Lower leg skin (tissue), 3 donors: ENCODE measurements at regions not wholly inside any gene's neighbourhood (a gene's known extent, or its start where the extent isn't known, plus 50 kb on each side); places are given as distances from the start of the nearest gene placed in this dataset.

Experiments used
- POLR2A ChIP-seq, 2 donors: fragments of 450-650 bp; IDR thresholded peaks; one replicate each; pipeline ENCODE4 v1.6.1; 2016 to 2017; ENCODE audit warnings: antibody characterized with exemption in 2 of 2, mild to moderate bottlenecking in 1 of 2, moderate library complexity in 1 of 2
- TF ChIP-seq, protein P1 (sequence below), 3 donors: fragments of 450-650 bp; IDR thresholded peaks; one replicate each; pipeline ENCODE4 v1.5.1; 2016; ENCODE audit warnings: antibody characterized with exemption in 3 of 3, mild to moderate bottlenecking in 3 of 3, moderate library complexity in 2 of 3

DNA sequence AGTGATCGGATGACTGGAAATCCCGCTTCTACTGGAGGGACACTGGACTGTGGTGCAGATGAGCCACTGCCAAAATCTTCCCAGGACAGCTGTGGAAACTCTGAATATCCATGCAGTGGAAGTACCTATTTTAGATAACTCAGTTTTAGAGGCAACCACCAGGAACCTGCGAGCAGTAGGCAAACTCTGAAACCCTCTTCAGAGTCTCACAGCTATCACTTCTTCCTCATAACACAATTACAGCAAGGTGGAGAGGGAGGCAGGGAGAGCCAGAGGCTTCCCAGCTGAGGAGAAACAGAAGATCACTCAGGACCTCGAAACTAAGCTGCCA, 322.8 kb upstream of the NT5E start:
- TF ChIP-seq, protein P1, sequence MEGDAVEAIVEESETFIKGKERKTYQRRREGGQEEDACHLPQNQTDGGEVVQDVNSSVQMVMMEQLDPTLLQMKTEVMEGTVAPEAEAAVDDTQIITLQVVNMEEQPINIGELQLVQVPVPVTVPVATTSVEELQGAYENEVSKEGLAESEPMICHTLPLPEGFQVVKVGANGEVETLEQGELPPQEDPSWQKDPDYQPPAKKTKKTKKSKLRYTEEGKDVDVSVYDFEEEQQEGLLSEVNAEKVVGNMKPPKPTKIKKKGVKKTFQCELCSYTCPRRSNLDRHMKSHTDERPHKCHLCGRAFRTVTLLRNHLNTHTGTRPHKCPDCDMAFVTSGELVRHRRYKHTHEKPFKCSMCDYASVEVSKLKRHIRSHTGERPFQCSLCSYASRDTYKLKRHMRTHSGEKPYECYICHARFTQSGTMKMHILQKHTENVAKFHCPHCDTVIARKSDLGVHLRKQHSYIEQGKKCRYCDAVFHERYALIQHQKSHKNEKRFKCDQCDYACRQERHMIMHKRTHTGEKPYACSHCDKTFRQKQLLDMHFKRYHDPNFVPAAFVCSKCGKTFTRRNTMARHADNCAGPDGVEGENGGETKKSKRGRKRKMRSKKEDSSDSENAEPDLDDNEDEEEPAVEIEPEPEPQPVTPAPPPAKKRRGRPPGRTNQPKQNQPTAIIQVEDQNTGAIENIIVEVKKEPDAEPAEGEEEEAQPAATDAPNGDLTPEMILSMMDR (IDR thresholded peaks at IDR 0.05), result no peak
- no peak for TF ChIP-seq POLR2A (IDR thresholded peaks at IDR 0.05)
